SK-N-SH treated with all-trans-retinoic acid at 6 μM for 48 hours (cell line): ENCODE measurements at regions not wholly inside any gene's neighbourhood (a gene's known extent, or its start where the extent isn't known, plus 50 kb on each side); places are given as distances from the start of the nearest gene placed in this dataset.

Source experiments
- ARNTL ChIP-seq: fragments of 450-650 bp; formaldehyde crosslinking; IDR thresholded peaks from 2 replicates; pipeline ENCODE4 v1.5.0; 2020; ENCODE audit warnings: low read depth, mild to moderate bottlenecking, moderate library complexity, borderline replicate concordance
- CSDC2 ChIP-seq: fragments of 250-450 bp; sonication (Bioruptor Pico); IDR thresholded peaks from 2 replicates; pipeline ENCODE4 v1.5.0; 2020; ENCODE audit warnings: mild to moderate bottlenecking, moderate library complexity
- CSRNP3 ChIP-seq: fragments of 250-450 bp; sonication (Bioruptor Pico); IDR thresholded peaks from 2 replicates; pipeline ENCODE4 v1.5.1; 2021; ENCODE audit warnings: mild to moderate bottlenecking, moderate library complexity
- ESRRG ChIP-seq: fragments of 250-450 bp; sonication (Bioruptor Pico); IDR thresholded peaks from 2 replicates; pipeline ENCODE4 v1.6.1; 2021; ENCODE audit warnings: mild to moderate bottlenecking
- OSR1 ChIP-seq: fragments of 250-450 bp; sonication (Bioruptor Pico); IDR thresholded peaks from 2 replicates; pipeline ENCODE4 v1.8.0; 2022; ENCODE audit warnings: moderate library complexity, mild to moderate bottlenecking, inconsistent platforms
- PATZ1 ChIP-seq: fragments of 250-450 bp; sonication (Bioruptor Pico); IDR thresholded peaks from 2 replicates; pipeline ENCODE4 v1.8.0; 2020; ENCODE audit warnings: mild to moderate bottlenecking, moderate library complexity, borderline replicate concordance
- RARB ChIP-seq: fragments of 250-450 bp; sonication (Bioruptor Pico); IDR thresholded peaks from 2 replicates; pipeline ENCODE4 v1.8.0; 2021; ENCODE audit warnings: mild to moderate bottlenecking, moderate library complexity
- SNAI2 ChIP-seq: fragments of 250-450 bp; sonication (Bioruptor Pico); IDR thresholded peaks from 2 replicates; pipeline ENCODE4 v1.5.0; 2020; ENCODE audit warnings: mild to moderate bottlenecking, moderate library complexity
- TOX ChIP-seq: fragments of 250-450 bp; sonication (Bioruptor Pico); IDR thresholded peaks from 2 replicates; pipeline ENCODE4 v1.8.0; 2021; ENCODE audit warnings: mild to moderate bottlenecking, moderate library complexity, borderline replicate concordance
- ZFP3 ChIP-seq: fragments of 250-450 bp; sonication (Bioruptor Pico); IDR thresholded peaks from 2 replicates; pipeline ENCODE4 v1.5.0; 2020; ENCODE audit warnings: mild to moderate bottlenecking, moderate library complexity
- ZFP30 ChIP-seq: fragments of 450-650 bp; formaldehyde crosslinking; IDR thresholded peaks from 2 replicates; pipeline ENCODE4 v1.5.0; 2022; ENCODE audit warnings: mild to moderate bottlenecking, moderate library complexity
- ZNF565 ChIP-seq: fragments of 450-650 bp; formaldehyde crosslinking; conservative IDR thresholded peaks from 2 replicates; pipeline ENCODE4 v1.5.0; 2020; ENCODE audit warnings: low read depth, mild to moderate bottlenecking, moderate library complexity
- ZNF70 ChIP-seq: fragments of 450-650 bp; formaldehyde crosslinking; IDR thresholded peaks from 2 replicates; pipeline ENCODE4 v1.5.0; 2020; ENCODE audit warnings: mild to moderate bottlenecking, moderate library complexity

- TF ChIP-seq ZFP30 (no peak), ZNF70 (no peak), OSR1 (CRISPR knock-in tag) (no peak), ZFP3 (CRISPR knock-in tag) (no peak), CSRNP3 (CRISPR knock-in tag) (no peak), RARB (CRISPR knock-in tag) (no peak), CSDC2 (CRISPR knock-in tag) (no peak), ESRRG (CRISPR knock-in tag) (no peak), ARNTL (no peak), TOX (CRISPR knock-in tag) (no peak), SNAI2 (CRISPR knock-in tag) (no peak), PATZ1 (CRISPR knock-in tag) (no peak), ZNF565 (CRISPR knock-in tag) (no peak)
Observed at GRCh38 chr11:111001986-111002611, 243.4 kb upstream of the POU2AF2 start.
